ENCODE measurements at regions not wholly inside any gene's neighbourhood (a gene's known extent, or its start where the extent isn't known, plus 50 kb on each side); places are given as distances from the start of the nearest gene placed in this dataset.

DNA sequence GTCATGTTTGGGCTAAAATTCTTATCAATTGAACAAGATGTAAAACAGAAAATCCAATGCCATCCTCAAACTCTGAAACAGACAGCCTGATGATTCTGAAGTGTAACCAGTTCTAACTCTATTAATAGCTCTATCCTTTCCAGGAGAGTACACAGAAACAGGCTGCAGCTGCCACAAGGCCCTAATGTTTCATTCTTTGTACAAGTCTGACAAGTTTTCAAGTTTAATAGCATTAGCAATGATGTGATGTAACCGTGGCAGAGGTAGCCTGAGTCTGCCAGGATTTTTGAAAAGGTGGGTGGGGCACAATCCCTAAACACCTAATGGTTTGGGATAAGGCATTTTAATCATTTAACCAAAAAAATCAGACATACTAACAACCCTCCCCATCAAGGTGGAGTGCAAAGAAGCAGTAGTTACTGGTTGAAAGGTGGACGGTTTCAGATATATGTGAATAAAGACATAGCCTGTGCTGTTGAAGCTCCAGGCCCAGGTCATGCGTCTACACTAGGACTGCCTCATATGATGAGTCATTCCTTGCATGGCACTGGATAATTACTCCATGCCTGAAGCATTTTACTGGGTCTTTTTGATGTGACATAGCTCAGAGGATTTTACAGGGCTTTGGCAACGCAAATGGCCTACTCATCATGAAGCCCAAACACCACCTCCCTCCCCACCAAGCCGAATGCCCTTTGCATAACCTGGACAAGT lies 145.1 kb upstream of the GRIP1 start:
- TF ChIP-seq POLR2A (IDR thresholded peaks at IDR 0.05), result no peak
- no peak for TF ChIP-seq CTCF (IDR thresholded peaks at IDR 0.05)
- no peak for TF ChIP-seq EP300 (IDR thresholded peaks at IDR 0.05)
- TF ChIP-seq POLR2AphosphoS5 (IDR thresholded peaks at IDR 0.05), result no peak

All from stomach (tissue), 4 donors.